GM21717 (cell line): ENCODE measurements at regions not wholly inside any gene's neighbourhood (a gene's known extent, or its start where the extent isn't known, plus 50 kb on each side); places are given as distances from the start of the nearest gene placed in this dataset.

Experiments
- ATAC-seq: cut with Tn5 transposase; IDR thresholded peaks from one replicate; pipeline ENCODE4 v1.9.1; 2021; ENCODE audit warnings: mild to moderate bottlenecking, moderate library complexity; ENCODE audit not compliant: unreplicated experiment

GRCh38 chr11:25317216-25317615 is 820.4 kb downstream of the LUZP2 start:
- ATAC-seq: no peak

- no peak for ATAC-seq
Measured at GRCh38 chr11:25319127-25319526, 822.3 kb downstream of the LUZP2 start.

GRCh38 chr11:25327656-25328055 is 830.8 kb downstream of the LUZP2 start:
- no peak for ATAC-seq

GRCh38 chr11:25339281-25339680 is 842.4 kb downstream of the LUZP2 start:
- no peak for ATAC-seq

GRCh38 chr11:25349537-25349936 is 852.7 kb downstream of the LUZP2 start:
- ATAC-seq: no peak

- no peak for ATAC-seq
Measured at GRCh38 chr11:25350899-25351803, 854.3 kb downstream of the LUZP2 start.

- no peak for ATAC-seq
Measured at GRCh38 chr11:25357133-25357532, 860.3 kb downstream of the LUZP2 start.

- no peak for ATAC-seq
Measured at GRCh38 chr11:25377466-25377865, 880.6 kb downstream of the LUZP2 start.

- ATAC-seq: no peak
Measured at GRCh38 chr11:25396847-25397246, 900.0 kb downstream of the LUZP2 start.

- no peak for ATAC-seq
Measured at GRCh38 chr11:25408146-25408545, 911.3 kb downstream of the LUZP2 start.

GRCh38 chr11:25415793-25416192 is 916.1 kb upstream of the ANO3 start:
- no peak for ATAC-seq

GRCh38 chr11:25423436-25424199 is 908.3 kb upstream of the ANO3 start:
- no peak for ATAC-seq

- no peak for ATAC-seq
Measured at GRCh38 chr11:25432376-25432775, 899.6 kb upstream of the ANO3 start.

GRCh38 chr11:25435197-25435596 is 896.7 kb upstream of the ANO3 start:
- no peak for ATAC-seq

GRCh38 chr11:25436326-25436725 is 895.6 kb upstream of the ANO3 start:
- ATAC-seq: no peak

- no peak for ATAC-seq
Measured at GRCh38 chr11:25441421-25441820, 890.5 kb upstream of the ANO3 start.

GRCh38 chr11:25449091-25449490 is 882.8 kb upstream of the ANO3 start:
- ATAC-seq: no peak

- ATAC-seq: no peak
Measured at GRCh38 chr11:25453471-25453870, 878.5 kb upstream of the ANO3 start.

- ATAC-seq: no peak
Measured at GRCh38 chr11:25456211-25456610, 875.7 kb upstream of the ANO3 start.

GRCh38 chr11:25483915-25484635 is 847.9 kb upstream of the ANO3 start:
- no peak for ATAC-seq

- ATAC-seq: no peak
Measured at GRCh38 chr11:25485315-25485714, 846.6 kb upstream of the ANO3 start.
